ENCODE measurements at regions not wholly inside any gene's neighbourhood (a gene's known extent, or its start where the extent isn't known, plus 50 kb on each side); places are given as distances from the start of the nearest gene placed in this dataset.

DNA sequence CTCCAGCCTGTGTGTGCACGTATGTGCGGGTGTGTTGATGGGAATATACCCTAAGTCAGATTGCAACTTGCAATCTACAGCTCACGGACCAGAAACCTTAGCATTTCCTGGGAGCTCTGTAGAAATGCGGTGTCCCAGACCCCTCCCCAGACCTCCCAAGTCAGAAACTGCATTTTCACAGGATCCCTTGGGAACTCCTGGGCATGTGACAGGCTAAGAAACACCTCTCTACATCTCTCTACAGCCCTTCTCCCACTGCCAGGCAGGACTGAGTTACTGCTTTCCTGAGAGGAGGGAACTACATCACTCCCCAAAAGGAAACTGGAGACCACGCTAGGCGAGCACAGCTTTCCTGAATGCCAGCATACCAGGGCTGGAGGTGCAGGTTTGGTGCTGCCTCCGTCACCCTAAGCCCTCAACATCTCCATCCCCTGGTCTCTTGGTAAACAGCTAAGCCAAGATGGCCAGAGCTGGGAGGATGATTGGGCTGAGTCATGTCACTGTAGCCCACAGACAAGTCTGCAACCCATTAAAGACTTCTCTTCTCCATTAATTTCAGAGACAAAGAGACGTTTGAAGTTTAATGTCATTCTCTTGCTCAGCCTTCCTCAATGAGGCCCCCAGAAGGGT, 194.4 kb downstream of the BMP7 start:
- TF ChIP-seq, protein P1, sequence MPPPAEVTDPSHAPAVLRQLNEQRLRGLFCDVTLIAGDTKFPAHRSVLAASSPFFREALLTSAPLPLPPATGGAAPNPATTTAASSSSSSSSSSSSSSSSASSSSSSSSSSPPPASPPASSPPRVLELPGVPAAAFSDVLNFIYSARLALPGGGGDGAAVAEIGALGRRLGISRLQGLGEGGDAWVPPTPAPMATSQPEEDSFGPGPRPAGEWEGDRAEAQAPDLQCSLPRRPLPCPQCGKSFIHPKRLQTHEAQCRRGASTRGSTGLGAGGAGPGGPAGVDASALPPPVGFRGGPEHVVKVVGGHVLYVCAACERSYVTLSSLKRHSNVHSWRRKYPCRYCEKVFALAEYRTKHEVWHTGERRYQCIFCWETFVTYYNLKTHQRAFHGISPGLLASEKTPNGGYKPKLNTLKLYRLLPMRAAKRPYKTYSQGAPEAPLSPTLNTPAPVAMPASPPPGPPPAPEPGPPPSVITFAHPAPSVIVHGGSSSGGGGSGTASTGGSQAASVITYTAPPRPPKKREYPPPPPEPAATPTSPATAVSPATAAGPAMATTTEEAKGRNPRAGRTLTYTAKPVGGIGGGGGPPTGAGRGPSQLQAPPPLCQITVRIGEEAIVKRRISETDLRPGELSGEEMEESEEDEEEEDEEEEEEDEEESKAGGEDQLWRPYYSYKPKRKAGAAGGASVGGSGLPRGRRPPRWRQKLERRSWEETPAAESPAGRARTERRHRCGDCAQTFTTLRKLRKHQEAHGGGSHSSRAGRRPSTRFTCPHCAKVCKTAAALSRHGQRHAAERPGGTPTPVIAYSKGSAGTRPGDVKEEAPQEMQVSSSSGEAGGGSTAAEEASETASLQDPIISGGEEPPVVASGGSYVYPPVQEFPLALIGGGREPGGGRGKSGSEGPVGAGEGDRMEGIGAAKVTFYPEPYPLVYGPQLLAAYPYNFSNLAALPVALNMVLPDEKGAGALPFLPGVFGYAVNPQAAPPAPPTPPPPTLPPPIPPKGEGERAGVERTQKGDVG (CRISPR knock-in tag; IDR thresholded peaks at IDR 0.05) = no peak
- TF ChIP-seq POLR2AphosphoS5 (IDR thresholded peaks at IDR 0.05; ENCODE audit: low read length) (no peak), PML (IDR thresholded peaks at IDR 0.05; ENCODE audit: low read length) (no peak), FOXK2 (IDR thresholded peaks at IDR 0.05) (no peak)
